ENCODE measurements at regions not wholly inside any gene's neighbourhood (a gene's known extent, or its start where the extent isn't known, plus 50 kb on each side); places are given as distances from the start of the nearest gene placed in this dataset.

DNA sequence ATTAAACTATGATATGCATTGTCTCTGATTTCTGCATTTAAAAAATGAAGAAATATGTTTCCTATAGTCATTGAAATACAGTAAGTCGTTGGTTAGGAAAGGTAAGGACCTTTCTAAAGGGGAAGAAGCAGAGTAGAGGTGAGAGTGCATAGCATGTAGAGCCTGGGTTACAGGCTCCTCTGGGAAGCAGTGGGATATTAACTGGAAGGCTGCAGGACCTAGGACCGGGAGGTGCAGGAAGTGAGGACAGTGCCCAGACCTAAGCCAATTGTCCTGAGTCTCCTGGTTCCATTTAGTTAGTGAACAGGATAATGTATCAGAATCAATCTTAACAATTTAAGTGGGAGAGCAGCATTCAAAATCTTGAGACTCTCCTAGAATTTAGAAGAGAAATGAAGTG is 237.1 kb upstream of the NUDT6 start:
- TF ChIP-seq, protein P1, sequence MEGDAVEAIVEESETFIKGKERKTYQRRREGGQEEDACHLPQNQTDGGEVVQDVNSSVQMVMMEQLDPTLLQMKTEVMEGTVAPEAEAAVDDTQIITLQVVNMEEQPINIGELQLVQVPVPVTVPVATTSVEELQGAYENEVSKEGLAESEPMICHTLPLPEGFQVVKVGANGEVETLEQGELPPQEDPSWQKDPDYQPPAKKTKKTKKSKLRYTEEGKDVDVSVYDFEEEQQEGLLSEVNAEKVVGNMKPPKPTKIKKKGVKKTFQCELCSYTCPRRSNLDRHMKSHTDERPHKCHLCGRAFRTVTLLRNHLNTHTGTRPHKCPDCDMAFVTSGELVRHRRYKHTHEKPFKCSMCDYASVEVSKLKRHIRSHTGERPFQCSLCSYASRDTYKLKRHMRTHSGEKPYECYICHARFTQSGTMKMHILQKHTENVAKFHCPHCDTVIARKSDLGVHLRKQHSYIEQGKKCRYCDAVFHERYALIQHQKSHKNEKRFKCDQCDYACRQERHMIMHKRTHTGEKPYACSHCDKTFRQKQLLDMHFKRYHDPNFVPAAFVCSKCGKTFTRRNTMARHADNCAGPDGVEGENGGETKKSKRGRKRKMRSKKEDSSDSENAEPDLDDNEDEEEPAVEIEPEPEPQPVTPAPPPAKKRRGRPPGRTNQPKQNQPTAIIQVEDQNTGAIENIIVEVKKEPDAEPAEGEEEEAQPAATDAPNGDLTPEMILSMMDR (IDR thresholded peaks at IDR 0.05), result no peak
- no peak for TF ChIP-seq POLR2A (IDR thresholded peaks at IDR 0.05)

Data from testis (tissue), 2 donors.